ENCODE measurements at regions not wholly inside any gene's neighbourhood (a gene's known extent, or its start where the extent isn't known, plus 50 kb on each side); places are given as distances from the start of the nearest gene placed in this dataset.

GRCh38 chr9:68648971-68649370 is 56.1 kb upstream of the PIP5K1B start:
- DNase-seq = no peak

GRCh38 chr9:68651280-68651893 is 53.7 kb upstream of the PIP5K1B start:
- no peak for DNase-seq

GRCh38 chr9:68653141-68653595 is 51.9 kb upstream of the PIP5K1B start:
- DNase-seq = no peak

- DNase-seq = no peak
Observed at GRCh38 chr9:68654075-68654474, 51.0 kb upstream of the PIP5K1B start.
